A673 (cell line): ENCODE measurements at regions not wholly inside any gene's neighbourhood (a gene's known extent, or its start where the extent isn't known, plus 50 kb on each side); places are given as distances from the start of the nearest gene placed in this dataset.

ENCODE experiments used
- BruUV-seq: library from RNA; stranded (reverse); fragments of 400-500 nt; replicated peaks from 2 replicates; lab custom pipeline; 2021; lab: Mats Ljungman, UMichigan
- CTCF ChIA-PET: fragments of 300-600 bp; sonication (Branson Sonifier 250); formaldehyde crosslinking; loops from one replicate; lab custom pipeline; 2022; ENCODE audit warnings: antibody characterized with exemption; lab: Charles Lee
- POLR2A ChIA-PET: fragments of 300-600 bp; sonication (Branson Sonifier 250); formaldehyde crosslinking; loops from one replicate; lab custom pipeline; 2022; ENCODE audit warnings: antibody characterized with exemption; ENCODE audit not compliant: low non-redundant PET; lab: Charles Lee
- DNase-seq: peaks from one replicate; pipeline ENCODE4 v3.0.0-alpha.2; 2015; ENCODE audit warnings: low spot score
- H3K27ac ChIP-seq: fragments of 200-600 bp; sonication (generic); 2 replicates; pipeline ENCODE4 v1.5.1; 2016; ENCODE audit warnings: mixed run types, low read depth, mild to moderate bottlenecking, mixed read lengths, antibody characterized with exemption, low read length; ENCODE audit not compliant: poor library complexity, severe bottlenecking
- H3K27me3 ChIP-seq: fragments of 200-600 bp; sonication (generic); replicated peaks from 2 replicates; pipeline ENCODE4 v1.6.1; 2017; ENCODE audit warnings: mixed run types, low read depth, mild to moderate bottlenecking, mixed read lengths, antibody characterized with exemption, low read length; ENCODE audit not compliant: insufficient read depth, poor library complexity
- H3K36me3 ChIP-seq: fragments of 200-600 bp; sonication (generic); 2 replicates; pipeline ENCODE4 v1.6.1; 2016; ENCODE audit warnings: mixed run types, mild to moderate bottlenecking, mixed read lengths, antibody characterized with exemption, low read length; ENCODE audit not compliant: insufficient read depth, poor library complexity, severe bottlenecking
- H3K4me1 ChIP-seq: fragments of 200-600 bp; sonication (generic); 2 replicates; pipeline ENCODE4 v1.6.1; 2017; ENCODE audit warnings: mixed run types, mild to moderate bottlenecking, mixed read lengths, antibody characterized with exemption, low read length; ENCODE audit not compliant: insufficient read depth, poor library complexity, severe bottlenecking
- H3K4me3 ChIP-seq: fragments of 200-600 bp; sonication (generic); 2 replicates; pipeline ENCODE4 v1.5.1; 2016; ENCODE audit warnings: low read depth, mixed run types, mild to moderate bottlenecking, mixed read lengths, low read length; ENCODE audit not compliant: poor library complexity, severe bottlenecking
- H3K9me3 ChIP-seq: fragments of 200-600 bp; sonication (generic); 2 replicates; pipeline ENCODE4 v1.6.1; 2016; ENCODE audit warnings: mixed run types, low read depth, mild to moderate bottlenecking, mixed read lengths, antibody characterized with exemption, low read length; ENCODE audit not compliant: poor library complexity, severe bottlenecking
- CTCF ChIP-seq: fragments of 300-800, 200-600 bp; sonication (generic); conservative IDR thresholded peaks from 2 replicates; pipeline ENCODE4 v1.5.1; 2017; ENCODE audit warnings: low read depth, mild to moderate bottlenecking, antibody characterized with exemption, low read length, moderate library complexity, mixed read lengths
- EZH2 ChIP-seq: fragments of 200-600 bp; sonication (generic); IDR thresholded peaks from 2 replicates; pipeline ENCODE4 v1.6.1; 2017; ENCODE audit warnings: borderline replicate concordance, low read depth, mild to moderate bottlenecking, mixed read lengths, antibody characterized with exemption, low read length; ENCODE audit not compliant: poor library complexity, severe bottlenecking
- intact Hi-C: fragments of 100-400 bp; cut with micrococcal nuclease; formaldehyde crosslinking; loops from one replicate; pipeline ENCODE4 v1.10.0; 2022; ENCODE audit not compliant: unreplicated experiment

DNA sequence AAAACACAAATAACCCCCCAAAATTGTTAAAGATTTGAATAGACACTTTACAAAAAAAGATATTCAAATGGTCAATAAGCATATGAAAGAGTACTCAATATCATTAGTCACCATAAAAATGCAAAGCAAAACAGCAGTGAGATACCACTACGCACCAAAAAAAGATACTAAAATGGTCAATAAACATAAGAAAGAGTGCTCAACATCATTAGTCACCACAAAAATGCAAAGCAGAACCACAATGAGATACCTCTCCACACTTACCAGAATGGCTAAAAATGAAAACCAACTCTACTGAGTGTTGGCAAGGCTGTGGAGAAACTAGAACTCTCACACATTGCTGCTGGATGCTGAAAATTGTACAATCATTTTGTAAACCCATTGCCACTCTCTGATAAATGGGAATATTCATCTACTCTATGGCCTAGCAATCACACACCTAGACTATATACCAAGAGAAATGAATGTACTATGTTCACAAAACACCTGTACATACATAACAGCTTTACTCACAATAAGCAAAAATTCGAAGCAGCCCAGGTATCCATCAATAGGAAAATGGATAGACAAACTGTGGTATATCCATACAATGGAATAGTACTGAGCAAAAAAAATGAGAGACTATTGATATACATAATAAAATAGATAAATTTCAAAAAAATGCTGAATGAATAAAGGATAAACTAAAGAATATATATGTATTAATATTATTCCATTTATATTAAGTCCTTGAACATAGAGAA, 205.0 kb upstream of the DAPK1 start:
- Histone ChIP-seq H3K4me1 (peaks cover 8% of the 10 kb centered on the region), H3K36me3 (no peaks in the 10 kb centered on the region), H3K27me3 (no peaks in the 10 kb centered on the region), H3K4me3 (no peak overlapping the region), H3K27ac (no peak overlapping the region), H3K9me3 (no peaks in the 10 kb centered on the region)
- no TSS peak for BruUV-seq
- intact Hi-C loops, result no loop called here
- DNase-seq, result no peak
- TF ChIP-seq EZH2, result no peak
- TF ChIP-seq CTCF, result no peak
- ChIA-PET POLR2A (no interaction called here), CTCF (no interaction called here)

DNA sequence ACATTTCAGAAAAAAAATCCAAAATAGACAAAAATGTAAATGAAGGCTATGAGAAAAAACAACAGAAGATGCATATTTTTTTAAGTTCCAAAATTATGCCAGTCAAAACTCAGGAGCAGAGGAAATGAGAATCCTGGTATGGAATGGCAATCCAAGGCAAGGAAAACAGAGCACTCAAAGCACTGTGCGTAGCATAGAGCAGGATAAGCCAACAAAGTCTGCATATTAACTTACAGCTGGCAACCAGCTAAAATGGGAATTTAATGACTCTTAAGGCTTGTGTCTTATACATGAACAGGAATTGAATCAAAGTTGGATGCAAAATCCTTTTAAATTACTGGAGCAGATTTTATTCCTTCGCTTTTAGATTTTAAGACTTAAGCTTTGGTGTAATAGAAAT, 203.5 kb upstream of the DAPK1 start:
- no peaks in the 10 kb centered on the region for H3K27me3 ChIP-seq
- peaks cover 8% of the 10 kb centered on the region for H3K4me1 ChIP-seq
- H3K4me3 ChIP-seq, result no peak overlapping the region
- CTCF ChIA-PET, result interaction anchor here (0.5 kb wide), 1 partner anchor 58 kb away, joined by 11 read pairs; no protein-coding TSS in a partner anchor
- POLR2A ChIA-PET, result no interaction called here
- intact Hi-C loops, result no loop called here
- no peaks in the 10 kb centered on the region for H3K36me3 ChIP-seq
- no peak overlapping the region for H3K27ac ChIP-seq
- TF ChIP-seq CTCF (no peak), EZH2 (no peak)
- no peaks in the 10 kb centered on the region for H3K9me3 ChIP-seq
- no TSS peak for BruUV-seq
- no peak for DNase-seq

DNA sequence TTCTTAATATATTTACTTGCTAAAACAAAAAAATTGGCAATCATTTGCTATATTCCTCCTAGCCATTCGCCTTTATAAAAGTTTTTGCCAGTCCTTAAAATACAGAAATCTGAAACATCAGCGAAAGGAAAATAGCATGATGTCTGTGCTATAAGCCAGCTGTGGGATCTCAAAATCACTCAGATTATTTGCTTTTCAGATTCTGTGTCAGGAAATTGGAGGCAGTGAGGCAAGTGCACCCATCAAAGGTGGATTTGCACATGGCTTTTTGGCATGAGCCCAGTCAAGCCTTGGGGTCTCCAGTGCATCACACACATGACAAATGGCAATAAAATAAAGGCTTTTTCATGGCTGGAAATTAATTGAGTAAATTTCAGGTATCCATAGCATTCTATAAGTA, 196.8 kb upstream of the DAPK1 start:
- no peak overlapping the region for H3K27ac ChIP-seq
- ChIA-PET CTCF (no interaction called here), POLR2A (no interaction called here)
- H3K9me3 ChIP-seq, result no peaks in the 10 kb centered on the region
- TF ChIP-seq CTCF, result no peak
- DNase-seq, result no peak
- no peaks in the 10 kb centered on the region for H3K27me3 ChIP-seq
- no TSS peak for BruUV-seq
- peaks cover 15% of the 10 kb centered on the region for H3K4me1 ChIP-seq
- H3K36me3 ChIP-seq, result no peaks in the 10 kb centered on the region
- intact Hi-C loops, result no loop called here
- H3K4me3 ChIP-seq, result no peak overlapping the region
